ENCODE measurements at regions not wholly inside any gene's neighbourhood (a gene's known extent, or its start where the extent isn't known, plus 50 kb on each side); places are given as distances from the start of the nearest gene placed in this dataset.

- TF ChIP-seq POLR2A (IDR thresholded peaks at IDR 0.05) (no peak), CTCF (IDR thresholded peaks at IDR 0.05) (no peak)
Measured at GRCh38 chr6:22825210-22825609, 255.8 kb downstream of the HDGFL1 start.
